HG02763 (cell line): ENCODE measurements at regions not wholly inside any gene's neighbourhood (a gene's known extent, or its start where the extent isn't known, plus 50 kb on each side); places are given as distances from the start of the nearest gene placed in this dataset.
A peak's percentile ranks its signal among the peaks of the same experiment; 100 is the strongest.

Experiments
- ATAC-seq: cut with Tn5 transposase; IDR thresholded peaks from one replicate; pipeline ENCODE4 v1.9.1; 2021; ENCODE audit warnings: mild to moderate bottlenecking, moderate library complexity; ENCODE audit not compliant: unreplicated experiment

- no peak for ATAC-seq
Measured at GRCh38 chr4:35604724-35605123, 639.6 kb downstream of the ARAP2 start.

GRCh38 chr4:35608205-35608604 lies 636.1 kb downstream of the ARAP2 start:
- ATAC-seq = no peak

GRCh38 chr4:35614120-35614519 lies 630.2 kb downstream of the ARAP2 start:
- ATAC-seq = no peak

GRCh38 chr4:35639929-35640328 lies 604.4 kb downstream of the ARAP2 start:
- ATAC-seq = no peak

GRCh38 chr4:35643661-35644060 lies 600.7 kb downstream of the ARAP2 start:
- no peak for ATAC-seq

- no peak for ATAC-seq
Measured at GRCh38 chr4:35644591-35644990, 599.7 kb downstream of the ARAP2 start.

- no peak for ATAC-seq
Measured at GRCh38 chr4:35649011-35649410, 595.3 kb downstream of the ARAP2 start.

GRCh38 chr4:35649778-35650177 lies 594.5 kb downstream of the ARAP2 start:
- ATAC-seq = no peak

- ATAC-seq = no peak
Measured at GRCh38 chr4:35652197-35652596, 592.1 kb downstream of the ARAP2 start.

- no peak for ATAC-seq
Measured at GRCh38 chr4:35653451-35653850, 590.9 kb downstream of the ARAP2 start.

GRCh38 chr4:35673137-35673536 lies 571.2 kb downstream of the ARAP2 start:
- ATAC-seq = no peak

GRCh38 chr4:35684755-35685154 lies 559.6 kb downstream of the ARAP2 start:
- no peak for ATAC-seq

GRCh38 chr4:35689870-35690269 lies 554.4 kb downstream of the ARAP2 start:
- no peak for ATAC-seq

- ATAC-seq = no peak
Measured at GRCh38 chr4:35690271-35690670, 554.0 kb downstream of the ARAP2 start.

GRCh38 chr4:35695003-35695402 lies 549.3 kb downstream of the ARAP2 start:
- ATAC-seq = no peak

- no peak for ATAC-seq
Measured at GRCh38 chr4:35695421-35695820, 548.9 kb downstream of the ARAP2 start.

GRCh38 chr4:35697210-35697736 lies 547.0 kb downstream of the ARAP2 start:
- ATAC-seq = peak; percentile 83

GRCh38 chr4:35700663-35701062 lies 543.7 kb downstream of the ARAP2 start:
- no peak for ATAC-seq

GRCh38 chr4:35709080-35709479 lies 535.2 kb downstream of the ARAP2 start:
- no peak for ATAC-seq

- no peak for ATAC-seq
Measured at GRCh38 chr4:35710343-35710742, 534.0 kb downstream of the ARAP2 start.

- ATAC-seq = no peak
Measured at GRCh38 chr4:35711127-35711526, 533.2 kb downstream of the ARAP2 start.

GRCh38 chr4:35723973-35724372 lies 520.3 kb downstream of the ARAP2 start:
- no peak for ATAC-seq

GRCh38 chr4:35725131-35725530 lies 519.2 kb downstream of the ARAP2 start:
- no peak for ATAC-seq

GRCh38 chr4:35730414-35730813 lies 513.9 kb downstream of the ARAP2 start:
- ATAC-seq = no peak
